K562 (cell line): ENCODE measurements at regions not wholly inside any gene's neighbourhood (a gene's known extent, or its start where the extent isn't known, plus 50 kb on each side); places are given as distances from the start of the nearest gene placed in this dataset.

Source experiments
- ATAC-seq: fragments of 200-7000 bp; cut with Tn5 transposase; 3 replicates; pipeline ENCODE4 v1.9.1; 2020; ENCODE audit warnings: moderate library complexity
- BruUV-seq: library from RNA; stranded (reverse); fragments of 400-500 nt; replicated peaks from 2 replicates; lab custom pipeline; 2021; lab: Mats Ljungman, UMichigan
- CTCF ChIA-PET: fragments of 300-600 bp; formaldehyde crosslinking; extraction: SDS; loops from one replicate; lab custom pipeline; 2021; ENCODE audit warnings: low intra/inter-chr PET ratio; lab: Yijun Ruan, JAX
- POLR2A ChIA-PET: fragments of 300-600, 350-650 bp; sonication (Branson Sonifier 250); formaldehyde crosslinking; extraction: SDS; loops from one replicate; lab custom pipeline; 2021; ENCODE audit warnings: antibody characterized with exemption, inconsistent platforms; lab: Yijun Ruan, JAX
- DNase-seq, 4 experiments: peaks; one replicate each; pipeline versions ENCODE4 v3.0.0 to v3.0.0-alpha.2; 2011 to 2018; ENCODE audit warnings: low spot score in 3 of 4, mixed read lengths in 3 of 4; ENCODE audit errors: extremely low read depth in 1 of 4
- FAIRE-seq: peaks from 2 replicates; lab custom pipeline; 2011; peaks lifted over from hg19 to GRCh38; lab: Jason Lieb, UNC
- H2AFZ ChIP-seq: 2 replicates; pipeline ENCODE4 v1.6.0; 2011; ENCODE audit warnings: low read depth, low read length, control low read depth, inconsistent platforms
- H3K27ac ChIP-seq: fragments of 200-600 bp; 3 replicates; pipeline ENCODE4 v1.8.0; 2011; ENCODE audit warnings: low read depth, mild to moderate bottlenecking, control low read depth, inconsistent platforms, low read length, moderate library complexity, mixed read lengths; ENCODE audit errors: extremely low read depth
- H3K27me3 ChIP-seq, 2 experiments: fragments of 300-600 bp in 1 of 2; 2 replicates in 1 of 2; 3 replicates in 1 of 2; pipeline versions ENCODE4 v1.6.0 to v1.8.0; 2011; ENCODE audit warnings: inconsistent platforms in 2 of 2, low read length in 2 of 2, mild to moderate bottlenecking in 1 of 2, mixed read lengths in 1 of 2, moderate library complexity in 1 of 2; ENCODE audit not compliant: control insufficient read depth in 2 of 2, insufficient read depth in 2 of 2
- H3K36me3 ChIP-seq: fragments of 300-600 bp; 3 replicates; pipeline ENCODE4 v1.8.0; 2011; ENCODE audit warnings: mild to moderate bottlenecking, low read length, inconsistent platforms; ENCODE audit not compliant: control insufficient read depth, insufficient read depth
- H3K4me1 ChIP-seq, 2 experiments: fragments of 200-600 bp in 1 of 2; replicated peaks in 1 of 2; 2 replicates in 1 of 2; 3 replicates in 1 of 2; pipeline versions ENCODE4 v1.5.1 to v1.8.0; 2011; ENCODE audit warnings: inconsistent platforms in 2 of 2, low read length in 2 of 2, mild to moderate bottlenecking in 1 of 2, mixed read lengths in 1 of 2, moderate library complexity in 1 of 2; ENCODE audit not compliant: control insufficient read depth in 2 of 2, insufficient read depth in 2 of 2
- H3K4me2 ChIP-seq: 2 replicates; pipeline ENCODE4 v1.6.1; 2011; ENCODE audit warnings: low read length, control low read depth, inconsistent platforms, mixed read lengths; ENCODE audit not compliant: insufficient read depth
- H3K4me3 ChIP-seq: fragments of 200-600 bp; sonication (generic), shearing (Covaris generic); 2 replicates; pipeline ENCODE4 v1.5.1; 2016; ENCODE audit warnings: control low read depth, inconsistent platforms
- H3K79me2 ChIP-seq: fragments of 200-600 bp; 3 replicates; pipeline ENCODE4 v1.8.0; 2011; ENCODE audit warnings: low read length, inconsistent platforms; ENCODE audit not compliant: control insufficient read depth, insufficient read depth
- H3K9ac ChIP-seq, 2 experiments: 2 replicates each; pipeline versions ENCODE4 v1.6.0 to v1.6.1; 2011; ENCODE audit warnings: low read depth in 2 of 2, low read length in 2 of 2, control low read depth in 1 of 2, inconsistent platforms in 1 of 2, mild to moderate bottlenecking in 1 of 2, mixed read lengths in 1 of 2; ENCODE audit not compliant: insufficient read depth in 1 of 2
- H3K9me1 ChIP-seq: one replicate; pipeline ENCODE4 v1.6.0; 2011; ENCODE audit warnings: inconsistent platforms, mild to moderate bottlenecking, low read length, moderate library complexity; ENCODE audit not compliant: control insufficient read depth, insufficient read depth
- H3K9me3 ChIP-seq: replicated peaks from 2 replicates; pipeline ENCODE4 v1.5.1; 2011; ENCODE audit warnings: low read depth, low read length, inconsistent platforms; ENCODE audit not compliant: control insufficient read depth, insufficient read depth
- H4K20me1 ChIP-seq: replicated peaks from 2 replicates; pipeline ENCODE4 v1.6.1; 2011; ENCODE audit warnings: low read length, inconsistent platforms, mixed read lengths; ENCODE audit not compliant: control insufficient read depth, insufficient read depth
- DMBX1 ChIP-seq: fragments of 250-450 bp; sonication (Bioruptor Pico); IDR thresholded peaks from 2 replicates; pipeline ENCODE4 v1.8.0; 2022; ENCODE audit warnings: inconsistent platforms, mild to moderate bottlenecking, moderate library complexity, borderline replicate concordance
- ETV5 ChIP-seq: sonication (generic); formaldehyde crosslinking; IDR thresholded peaks from 2 replicates; pipeline ENCODE4 v1.4.0; 2020; ENCODE audit warnings: low read depth, mild to moderate bottlenecking, missing genetic modification reagents
- GATA2 ChIP-seq: sonication (generic); formaldehyde crosslinking; IDR thresholded peaks from 2 replicates; pipeline ENCODE4 v1.4.0; 2020; ENCODE audit warnings: mild to moderate bottlenecking, missing genetic modification reagents
- MCM3 ChIP-seq: fragments of 450-650 bp; IDR thresholded peaks from 2 replicates; pipeline ENCODE4 v1.6.1; 2016
- MECOM ChIP-seq: fragments of 250-450 bp; sonication (Bioruptor Pico); IDR thresholded peaks from 2 replicates; pipeline ENCODE4 v1.8.0; 2022; ENCODE audit warnings: inconsistent platforms
- SMC3 ChIP-seq: conservative IDR thresholded peaks from 2 replicates; pipeline ENCODE4 v1.6.1; 2011; ENCODE audit warnings: low read depth, low read length, improper control_type of control experiment; ENCODE audit not compliant: insufficient read depth
- SRSF1 ChIP-seq: fragments of 200-400 bp; formaldehyde crosslinking; IDR thresholded peaks from 2 replicates; pipeline ENCODE4 v1.6.1; 2017; ENCODE audit warnings: mild to moderate bottlenecking, low read depth, low read length, moderate library complexity
- TAF7 ChIP-seq: fragments of 450-650 bp; IDR thresholded peaks from 2 replicates; pipeline ENCODE4 v1.6.1; 2016; ENCODE audit warnings: missing genetic modification characterization, missing compliant biosample characterization
- U2AF2 ChIP-seq: fragments of 200-400 bp; formaldehyde crosslinking; optimal IDR thresholded peaks from 2 replicates; pipeline ENCODE3; 2017; ENCODE audit warnings: low read depth, mild to moderate bottlenecking, low read length
- XRCC4 ChIP-seq: IDR thresholded peaks from one replicate; pipeline ENCODE4 v1.6.1; 2011; ENCODE audit not compliant: insufficient read depth, insufficient read length; ENCODE audit errors: extremely low read depth
- ZKSCAN8 ChIP-seq: fragments of 200-800 bp; sonication (Bioruptor generic); IDR thresholded peaks from 2 replicates; pipeline ENCODE4 v1.6.1; 2016; ENCODE audit warnings: missing genetic modification characterization, missing compliant biosample characterization
- WGBS: fragments of 100-300 bp; shearing (Covaris generic); methylation state at CpG from one replicate; pipeline ENCODE4 v1.1.6; 2016; ENCODE audit warnings: low coverage, mixed read lengths; ENCODE audit not compliant: insufficient coverage; ENCODE audit errors: missing lambda C conversion rate; 5-methylcytosine and 5-hydroxymethylcytosine counted together
- in situ Hi-C: fragments of 300-500 bp; cut with MboI; formaldehyde crosslinking; loops from 4 replicates; pipeline ENCODE4 v1.15.0; 2018; ENCODE audit warnings: inconsistent platforms, mixed read lengths
- intact Hi-C: fragments of 100-400 bp; cut with micrococcal nuclease; formaldehyde crosslinking; loops from 2 replicates; pipeline ENCODE4 v1.14.2; 2022
- TF ChIP-seq, protein P1 (sequence below): sonication (generic); IDR thresholded peaks from 2 replicates; pipeline ENCODE4 v1.6.1; 2016
- TF ChIP-seq, protein P2 (sequence below): fragments of 250-450 bp; sonication (Bioruptor Pico); IDR thresholded peaks from 2 replicates; pipeline ENCODE4 v1.4.0; 2020; ENCODE audit warnings: mild to moderate bottlenecking
- TF ChIP-seq, protein P3 (sequence below): fragments of 250-450 bp; sonication (Bioruptor Pico); IDR thresholded peaks from 2 replicates; pipeline ENCODE4 v1.6.1; 2021; ENCODE audit warnings: mild to moderate bottlenecking
- TF ChIP-seq, protein P4 (sequence below), 3 experiments: fragments of 200-800 bp in 1 of 3; fragments of 250-450 bp in 1 of 3; fragments of 450-650 bp in 1 of 3; sonication (Bioruptor Pico) in 1 of 3; sonication (Bioruptor generic) in 1 of 3; formaldehyde crosslinking in 1 of 3; IDR thresholded peaks; 2 replicates each; pipeline versions ENCODE4 v1.6.1 to v1.8.0; 2016 to 2022; ENCODE audit warnings: mild to moderate bottlenecking in 2 of 3, missing genetic modification characterization in 2 of 3, missing compliant biosample characterization in 1 of 3, moderate library complexity in 1 of 3
- TF ChIP-seq, protein P5 (sequence below): fragments of 450-650 bp; IDR thresholded peaks from 2 replicates; pipeline ENCODE4 v1.6.1; 2016; ENCODE audit warnings: low read depth, mild to moderate bottlenecking, moderate library complexity

DNA sequence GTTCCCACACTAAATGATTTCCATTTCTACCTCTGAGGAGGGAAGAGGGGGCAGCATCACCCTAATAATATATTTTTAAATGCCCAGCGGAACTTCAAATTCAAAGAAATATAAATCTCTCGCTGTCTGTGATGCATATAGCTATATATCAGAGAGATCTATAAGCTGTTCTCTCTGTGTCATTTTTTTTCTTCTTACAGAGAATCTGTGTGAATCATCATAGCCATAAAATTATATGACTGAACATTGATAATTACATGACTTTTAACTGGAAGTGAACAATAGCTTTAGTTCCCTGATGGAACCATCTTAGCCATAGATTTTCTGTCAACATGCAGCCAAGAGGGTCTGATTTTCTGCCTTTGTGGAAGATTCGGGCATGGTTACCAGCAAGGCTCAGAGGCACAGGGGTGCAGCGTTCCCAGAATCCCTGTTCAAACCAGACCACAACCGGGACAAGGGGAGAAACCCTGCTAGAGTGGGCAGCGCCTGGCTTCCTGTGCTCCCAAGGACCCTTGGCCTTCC, 93.7 kb upstream of the OSMR start:
- Histone ChIP-seq H3K4me3 (no peak overlapping the region), H3K79me2 (no peaks in the 10 kb centered on the region), H3K4me1 (no peaks in the 10 kb centered on the region), H3K9me1 (no peaks in the 10 kb centered on the region), H2AFZ (no peak overlapping the region), H3K4me2 (no peak overlapping the region), H3K36me3 (no peaks in the 10 kb centered on the region)
- intact Hi-C loops: no loop called here
- DNase-seq (no peak), FAIRE-seq (no peak)
- POLR2A ChIA-PET: no interaction called here
- no TSS peak for BruUV-seq
- WGBS: 0% methylated on average over 6 of the region's 6 CpGs
- TF ChIP-seq, protein P1, sequence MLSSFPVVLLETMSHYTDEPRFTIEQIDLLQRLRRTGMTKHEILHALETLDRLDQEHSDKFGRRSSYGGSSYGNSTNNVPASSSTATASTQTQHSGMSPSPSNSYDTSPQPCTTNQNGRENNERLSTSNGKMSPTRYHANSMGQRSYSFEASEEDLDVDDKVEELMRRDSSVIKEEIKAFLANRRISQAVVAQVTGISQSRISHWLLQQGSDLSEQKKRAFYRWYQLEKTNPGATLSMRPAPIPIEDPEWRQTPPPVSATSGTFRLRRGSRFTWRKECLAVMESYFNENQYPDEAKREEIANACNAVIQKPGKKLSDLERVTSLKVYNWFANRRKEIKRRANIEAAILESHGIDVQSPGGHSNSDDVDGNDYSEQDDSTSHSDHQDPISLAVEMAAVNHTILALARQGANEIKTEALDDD: no peak
- TF ChIP-seq GATA2 (CRISPR knock-in tag): no peak
- TF ChIP-seq SMC3: no peak
- TF ChIP-seq, protein P2, sequence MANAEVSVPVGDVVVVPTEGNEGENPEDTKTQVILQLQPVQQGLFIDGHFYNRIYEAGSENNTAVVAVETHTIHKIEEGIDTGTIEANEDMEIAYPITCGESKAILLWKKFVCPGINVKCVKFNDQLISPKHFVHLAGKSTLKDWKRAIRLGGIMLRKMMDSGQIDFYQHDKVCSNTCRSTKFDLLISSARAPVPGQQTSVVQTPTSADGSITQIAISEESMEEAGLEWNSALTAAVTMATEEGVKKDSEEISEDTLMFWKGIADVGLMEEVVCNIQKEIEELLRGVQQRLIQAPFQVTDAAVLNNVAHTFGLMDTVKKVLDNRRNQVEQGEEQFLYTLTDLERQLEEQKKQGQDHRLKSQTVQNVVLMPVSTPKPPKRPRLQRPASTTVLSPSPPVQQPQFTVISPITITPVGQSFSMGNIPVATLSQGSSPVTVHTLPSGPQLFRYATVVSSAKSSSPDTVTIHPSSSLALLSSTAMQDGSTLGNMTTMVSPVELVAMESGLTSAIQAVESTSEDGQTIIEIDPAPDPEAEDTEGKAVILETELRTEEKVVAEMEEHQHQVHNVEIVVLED (CRISPR knock-in tag): no peak
- no peak for TF ChIP-seq TAF7 (tag)
- TF ChIP-seq, protein P3, sequence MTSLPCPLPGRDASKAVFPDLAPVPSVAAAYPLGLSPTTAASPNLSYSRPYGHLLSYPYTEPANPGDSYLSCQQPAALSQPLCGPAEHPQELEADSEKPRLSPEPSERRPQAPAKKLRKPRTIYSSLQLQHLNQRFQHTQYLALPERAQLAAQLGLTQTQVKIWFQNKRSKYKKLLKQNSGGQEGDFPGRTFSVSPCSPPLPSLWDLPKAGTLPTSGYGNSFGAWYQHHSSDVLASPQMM (CRISPR knock-in tag): no peak
- no peak for TF ChIP-seq U2AF2
- TF ChIP-seq XRCC4: no peak
- TF ChIP-seq, protein P4, sequence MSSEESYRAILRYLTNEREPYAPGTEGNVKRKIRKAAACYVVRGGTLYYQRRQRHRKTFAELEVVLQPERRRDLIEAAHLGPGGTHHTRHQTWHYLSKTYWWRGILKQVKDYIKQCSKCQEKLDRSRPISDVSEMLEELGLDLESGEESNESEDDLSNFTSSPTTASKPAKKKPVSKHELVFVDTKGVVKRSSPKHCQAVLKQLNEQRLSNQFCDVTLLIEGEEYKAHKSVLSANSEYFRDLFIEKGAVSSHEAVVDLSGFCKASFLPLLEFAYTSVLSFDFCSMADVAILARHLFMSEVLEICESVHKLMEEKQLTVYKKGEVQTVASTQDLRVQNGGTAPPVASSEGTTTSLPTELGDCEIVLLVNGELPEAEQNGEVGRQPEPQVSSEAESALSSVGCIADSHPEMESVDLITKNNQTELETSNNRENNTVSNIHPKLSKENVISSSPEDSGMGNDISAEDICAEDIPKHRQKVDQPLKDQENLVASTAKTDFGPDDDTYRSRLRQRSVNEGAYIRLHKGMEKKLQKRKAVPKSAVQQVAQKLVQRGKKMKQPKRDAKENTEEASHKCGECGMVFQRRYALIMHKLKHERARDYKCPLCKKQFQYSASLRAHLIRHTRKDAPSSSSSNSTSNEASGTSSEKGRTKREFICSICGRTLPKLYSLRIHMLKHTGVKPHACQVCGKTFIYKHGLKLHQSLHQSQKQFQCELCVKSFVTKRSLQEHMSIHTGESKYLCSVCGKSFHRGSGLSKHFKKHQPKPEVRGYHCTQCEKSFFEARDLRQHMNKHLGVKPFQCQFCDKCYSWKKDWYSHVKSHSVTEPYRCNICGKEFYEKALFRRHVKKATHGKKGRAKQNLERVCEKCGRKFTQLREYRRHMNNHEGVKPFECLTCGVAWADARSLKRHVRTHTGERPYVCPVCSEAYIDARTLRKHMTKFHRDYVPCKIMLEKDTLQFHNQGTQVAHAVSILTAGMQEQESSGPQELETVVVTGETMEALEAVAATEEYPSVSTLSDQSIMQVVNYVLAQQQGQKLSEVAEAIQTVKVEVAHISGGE (CRISPR knock-in tag; IDR thresholded peaks at IDR 0.05): no peak
- TF ChIP-seq DMBX1 (CRISPR knock-in tag): no peak
- TF ChIP-seq, protein P5, sequence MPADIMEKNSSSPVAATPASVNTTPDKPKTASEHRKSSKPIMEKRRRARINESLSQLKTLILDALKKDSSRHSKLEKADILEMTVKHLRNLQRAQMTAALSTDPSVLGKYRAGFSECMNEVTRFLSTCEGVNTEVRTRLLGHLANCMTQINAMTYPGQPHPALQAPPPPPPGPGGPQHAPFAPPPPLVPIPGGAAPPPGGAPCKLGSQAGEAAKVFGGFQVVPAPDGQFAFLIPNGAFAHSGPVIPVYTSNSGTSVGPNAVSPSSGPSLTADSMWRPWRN: no peak
- no peak for TF ChIP-seq ZKSCAN8 (CRISPR knock-in tag)
- TF ChIP-seq SRSF1: no peak
- TF ChIP-seq MECOM (CRISPR knock-in tag): no peak
- no peak for TF ChIP-seq ETV5 (CRISPR knock-in tag)
- no peak for TF ChIP-seq MCM3
- TF ChIP-seq, all 486 proteins: peak for 0
- ATAC-seq: no peak
- no peak overlapping the region for H3K9ac ChIP-seq
- no peaks in the 10 kb centered on the region for H4K20me1 ChIP-seq
- CTCF ChIA-PET: no interaction called here
- H3K9me3 ChIP-seq: no peaks in the 10 kb centered on the region
- in situ Hi-C loops: no loop called here
- peaks cover 9 to 32% of the 10 kb centered on the region in 2 experiments; a peak in 4 of 5 replicates for H3K27me3 ChIP-seq
- H3K27ac ChIP-seq: no peak overlapping the region
